RKO (cell line): ENCODE measurements at regions not wholly inside any gene's neighbourhood (a gene's known extent, or its start where the extent isn't known, plus 50 kb on each side); places are given as distances from the start of the nearest gene placed in this dataset.

Experiments
- DNase-seq: peaks from one replicate; pipeline ENCODE4 v3.0.0-alpha.2; 2016; ENCODE audit warnings: low spot score

DNA sequence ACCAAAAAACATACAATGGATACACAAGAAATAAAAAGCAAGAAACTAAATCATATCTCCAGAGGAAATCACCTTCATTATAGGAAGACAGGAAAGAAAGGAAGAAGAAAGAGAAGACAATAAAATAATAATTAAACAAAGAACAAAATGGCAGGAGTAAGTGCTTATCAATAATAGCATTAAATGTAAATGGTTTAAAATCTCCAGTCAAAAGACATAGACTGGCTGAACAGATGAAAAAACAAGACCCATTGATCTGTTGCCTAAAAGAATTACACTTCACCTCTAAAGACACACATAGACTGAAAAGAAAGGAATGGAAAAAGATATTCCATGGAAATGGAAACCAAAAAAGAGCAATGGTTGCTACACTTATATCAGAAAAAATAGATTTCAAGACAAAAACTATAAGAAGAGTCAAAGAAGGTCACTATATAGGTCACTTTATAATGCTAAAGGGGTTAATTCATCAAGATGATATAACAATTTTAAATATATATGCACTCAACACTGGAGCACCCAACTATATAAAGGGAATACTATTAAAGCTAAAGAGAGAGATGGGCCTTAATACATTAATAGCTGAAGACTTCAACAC is 118.4 kb upstream of the SESN3 start:
- no peak for DNase-seq

- DNase-seq, result no peak
These were observed 115.3 kb upstream of the SESN3 start for GRCh38 chr11:95346265-95346664.

DNA sequence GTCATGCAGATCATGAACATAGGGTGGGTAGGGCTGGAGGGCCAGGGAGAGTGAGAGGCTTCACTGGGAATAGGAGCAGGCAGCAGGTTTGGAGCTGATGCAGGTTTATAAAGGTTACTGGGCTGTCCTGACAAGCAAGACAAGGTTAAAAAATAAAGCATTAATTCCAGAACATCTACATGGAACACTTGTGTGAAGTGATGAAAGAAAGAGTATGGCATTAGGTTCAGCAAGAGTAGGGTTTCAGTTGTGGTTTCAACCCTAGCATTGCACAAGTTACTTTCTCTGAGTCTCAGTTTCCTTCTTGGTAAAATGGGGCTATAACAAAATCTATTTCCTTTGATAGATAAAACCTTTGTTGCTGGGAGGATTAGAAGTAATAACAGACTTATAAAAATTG is 114.6 kb upstream of the SESN3 start:
- no peak for DNase-seq

DNA sequence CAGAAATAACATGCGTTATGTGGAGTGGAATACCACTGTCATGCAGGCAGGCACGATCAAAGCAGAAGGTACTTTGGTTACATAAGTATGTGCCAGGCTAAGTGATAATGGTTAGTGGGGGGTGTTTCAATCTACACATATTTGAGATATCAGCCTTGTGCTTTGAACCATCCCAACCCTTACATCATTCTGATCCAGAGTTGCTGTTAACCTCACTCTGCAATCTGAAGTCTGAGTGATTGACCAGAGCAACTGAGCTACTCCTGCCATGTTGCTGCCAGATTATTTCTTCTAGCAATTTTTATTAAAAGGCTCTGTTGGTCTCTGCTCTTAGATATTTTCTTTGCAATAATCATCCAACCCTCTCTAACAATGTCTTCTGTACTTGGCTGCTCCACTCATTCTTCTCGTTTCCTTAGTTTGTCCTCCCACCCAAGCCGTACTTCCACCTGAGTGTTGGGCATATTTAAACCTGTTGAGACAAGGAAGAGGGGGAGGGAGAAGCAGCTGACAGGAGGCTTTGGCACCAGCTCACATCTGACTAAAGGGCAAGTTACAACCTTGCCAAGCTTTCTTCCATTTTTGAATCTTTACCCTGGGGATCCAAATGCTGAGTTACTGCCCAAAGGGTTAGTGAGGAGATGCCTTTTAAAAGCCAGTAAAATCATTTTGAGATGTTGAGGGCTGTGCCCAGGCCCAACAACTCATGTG is 114.1 kb upstream of the SESN3 start:
- DNase-seq, result no peak

DNA sequence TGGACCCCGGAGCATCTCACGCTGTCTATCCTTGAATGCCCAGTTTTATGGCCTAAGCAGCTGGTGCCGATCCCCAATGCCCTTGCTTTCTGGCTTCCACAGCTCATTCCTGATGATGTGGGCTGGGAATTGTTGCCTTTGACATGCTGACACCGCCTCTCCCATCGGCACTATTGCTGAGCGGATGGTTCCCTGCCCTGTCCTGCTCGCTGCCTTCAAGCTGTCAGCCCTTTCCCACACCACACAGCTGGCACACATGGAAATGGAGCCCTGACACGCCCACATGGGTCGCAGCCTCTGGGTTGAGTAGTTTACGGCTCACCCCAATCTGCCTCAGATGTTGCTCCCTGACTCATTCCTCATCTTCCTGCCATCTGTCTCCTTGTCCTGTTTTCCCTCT is 110.2 kb upstream of the SESN3 start:
- no peak for DNase-seq

GRCh38 chr11:95339086-95339901 is 108.3 kb upstream of the SESN3 start:
- DNase-seq, result no peak

DNA sequence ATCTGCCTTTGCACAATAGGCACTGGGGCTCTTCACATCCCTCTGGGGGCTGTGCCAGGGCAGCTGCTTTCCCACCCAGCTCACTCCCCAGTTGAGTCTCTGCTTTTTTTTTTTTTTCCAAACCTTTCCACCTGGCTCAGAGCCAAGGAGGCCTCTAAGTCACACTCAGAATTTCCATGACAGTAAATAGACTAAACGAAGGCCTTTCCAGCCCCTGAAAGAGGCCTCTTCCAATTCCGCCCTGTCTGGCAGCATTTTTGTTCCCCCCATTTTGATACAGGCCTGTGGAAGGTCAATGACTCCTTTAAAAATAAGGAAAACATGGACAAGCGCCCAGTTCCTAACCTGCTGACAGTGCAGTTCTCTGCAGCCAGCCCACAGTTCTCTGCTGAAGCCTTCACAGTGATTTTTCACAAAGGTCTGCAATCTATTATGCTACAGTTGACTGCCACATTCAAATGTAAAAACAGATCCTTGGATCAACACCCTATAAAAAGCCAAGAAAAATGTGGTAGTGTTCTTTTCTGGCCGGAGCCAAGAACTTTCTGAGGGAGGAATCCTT is 107.5 kb upstream of the SESN3 start:
- no peak for DNase-seq

GRCh38 chr11:95337972-95338429 is 107.0 kb upstream of the SESN3 start:
- DNase-seq, result no peak

GRCh38 chr11:95337175-95337957 is 106.4 kb upstream of the SESN3 start:
- DNase-seq, result no peak

DNA sequence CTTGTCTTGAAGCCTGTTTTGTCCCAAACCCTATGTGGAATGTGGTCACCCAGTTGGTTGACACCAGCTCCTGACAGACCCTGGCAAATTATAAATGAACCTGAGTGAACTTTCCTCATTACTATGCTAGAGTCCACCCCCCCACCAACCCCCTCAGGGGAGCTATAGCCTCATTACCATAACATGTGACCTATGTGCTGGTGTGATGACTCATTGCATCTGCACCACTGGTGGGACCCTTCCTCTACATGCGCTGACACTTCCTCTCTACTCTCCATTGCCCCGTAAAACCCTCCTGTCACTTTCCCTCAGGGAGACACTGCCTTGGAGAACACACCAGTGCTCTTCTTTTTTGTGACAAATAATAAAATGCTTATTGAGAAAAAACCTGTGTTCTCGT is 105.0 kb upstream of the SESN3 start:
- DNase-seq, result no peak

DNA sequence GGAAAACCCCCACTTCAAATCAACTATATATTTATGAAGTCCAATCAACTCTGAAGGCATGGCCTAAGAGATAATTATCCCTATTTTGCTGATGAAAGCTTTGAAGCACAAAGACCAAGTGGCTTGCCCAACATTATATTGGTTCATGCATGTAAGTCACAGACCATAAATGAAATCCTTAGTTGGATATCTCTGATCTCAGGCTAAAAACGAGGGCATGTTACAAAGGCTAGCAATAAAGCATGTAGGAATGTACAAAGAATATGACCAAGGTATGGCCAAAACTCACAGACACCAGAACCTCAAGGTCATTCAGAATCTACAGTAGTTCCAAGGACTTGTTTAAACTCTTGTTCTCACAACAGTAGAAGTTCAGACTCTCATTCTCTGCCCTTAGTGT is 100.2 kb upstream of the SESN3 start:
- no peak for DNase-seq

DNA sequence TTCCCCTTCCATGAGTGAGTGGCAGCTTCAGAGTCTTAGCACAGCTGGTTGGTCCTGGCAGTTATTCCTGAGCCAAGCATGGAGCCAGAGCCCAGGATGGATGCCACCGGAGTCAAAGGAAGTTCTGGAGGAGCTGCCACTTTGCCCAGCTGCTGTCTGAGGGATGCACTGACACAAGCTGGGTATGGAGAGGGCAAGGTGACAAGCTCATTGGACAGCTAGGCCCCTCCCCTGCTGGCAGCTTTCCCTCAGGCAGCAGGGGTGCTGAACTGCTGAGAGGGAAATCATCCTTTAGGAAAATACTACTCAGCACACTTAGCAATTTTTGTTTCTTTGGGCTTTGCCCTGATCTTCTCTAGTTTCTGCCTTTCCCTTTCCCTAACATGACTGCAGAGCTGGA is 99.3 kb upstream of the SESN3 start:
- DNase-seq, result no peak

- DNase-seq, result no peak
These were observed 96.4 kb upstream of the SESN3 start for GRCh38 chr11:95327273-95327948.

GRCh38 chr11:95325777-95326258 is 94.8 kb upstream of the SESN3 start:
- DNase-seq, result no peak

GRCh38 chr11:95324826-95325225 is 93.8 kb upstream of the SESN3 start:
- no peak for DNase-seq

DNA sequence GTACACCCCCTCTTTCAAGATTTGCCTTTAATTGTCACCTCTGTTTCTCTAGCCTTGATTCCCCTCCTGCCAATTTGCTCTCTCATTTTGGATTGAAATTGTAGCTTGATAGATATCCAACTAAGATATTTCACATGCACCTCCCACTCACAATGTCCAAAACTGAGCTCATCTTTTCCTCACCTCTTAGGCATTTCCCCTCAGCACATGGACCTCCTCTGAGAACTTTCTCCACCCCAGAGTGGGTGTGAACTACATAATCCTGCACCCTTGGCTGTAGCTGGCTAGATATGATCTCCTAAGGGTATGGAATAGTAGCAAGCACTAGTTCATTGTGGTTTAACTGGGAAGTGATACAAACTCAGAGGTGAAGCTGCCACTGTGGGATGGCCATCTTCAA is 91.5 kb upstream of the SESN3 start:
- DNase-seq, result no peak

- no peak for DNase-seq
These were observed 87.5 kb upstream of the SESN3 start for GRCh38 chr11:95318498-95318897.

- DNase-seq, result no peak
These were observed 77.6 kb upstream of the SESN3 start for GRCh38 chr11:95308512-95309035.

GRCh38 chr11:95307286-95307685 is 76.3 kb upstream of the SESN3 start:
- no peak for DNase-seq

GRCh38 chr11:95306801-95307200 is 75.8 kb upstream of the SESN3 start:
- DNase-seq, result no peak

DNA sequence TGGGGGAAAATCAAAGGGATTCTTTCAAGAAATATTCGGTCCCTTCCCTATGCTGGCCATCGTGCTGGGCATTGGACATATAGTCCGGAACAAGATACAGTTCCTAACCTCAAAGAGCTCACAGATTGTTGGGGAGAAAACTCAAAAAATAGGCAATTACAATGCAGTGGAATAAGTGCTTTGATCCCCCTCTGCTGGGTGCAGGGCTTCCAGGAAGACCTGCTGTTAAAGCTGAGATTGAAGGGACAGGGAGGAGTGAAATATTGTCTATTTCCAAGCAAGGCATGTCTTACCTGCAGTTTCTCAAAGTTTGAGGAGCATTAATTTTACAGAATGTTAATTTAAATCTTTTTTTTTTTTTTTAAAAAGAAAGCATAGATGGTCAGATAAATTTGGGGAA is 75.1 kb upstream of the SESN3 start:
- DNase-seq, result no peak
